Left ventricle myocardium inferior (tissue), 1 donor: ENCODE measurements at regions not wholly inside any gene's neighbourhood (a gene's known extent, or its start where the extent isn't known, plus 50 kb on each side); places are given as distances from the start of the nearest gene placed in this dataset.

Experiments
- DNase-seq: peaks from one replicate; pipeline ENCODE4 v3.0.0-alpha.2; 2020
- H3K27ac ChIP-seq: fragments of 200-600 bp; replicated peaks from 2 replicates; pipeline ENCODE4 v1.8.0; 2021
- H3K27me3 ChIP-seq: fragments of 200-600 bp; 2 replicates; pipeline ENCODE4 v1.8.0; 2021; ENCODE audit warnings: low read depth
- H3K36me3 ChIP-seq: fragments of 200-600 bp; 2 replicates; pipeline ENCODE4 v1.8.0; 2021
- H3K4me1 ChIP-seq: fragments of 200-600 bp; 2 replicates; pipeline ENCODE4 v1.8.0; 2021
- H3K4me3 ChIP-seq: fragments of 200-600 bp; 2 replicates; pipeline ENCODE4 v1.8.0; 2021; ENCODE audit warnings: mild to moderate bottlenecking, moderate library complexity
- H3K9me3 ChIP-seq: fragments of 200-600 bp; replicated peaks from 2 replicates; pipeline ENCODE4 v1.8.0; 2021
- intact Hi-C: fragments of 100-400 bp; cut with micrococcal nuclease; formaldehyde crosslinking; loops from one replicate; pipeline ENCODE4 v1.11.0; 2022
- TF ChIP-seq, protein P1 (sequence below): fragments of 200-600 bp; IDR thresholded peaks from 2 replicates; pipeline ENCODE4 v1.8.0; 2021; ENCODE audit warnings: antibody characterized with exemption, mild to moderate bottlenecking, borderline replicate concordance
- donor health status: DM: no; HTN: yes; CAD: no; lungs with severe emphysema.

GRCh38 chr3:64872345-64872744 is 184.5 kb upstream of the ADAMTS9 start:
- intact Hi-C loops: no loop called here
- Histone ChIP-seq H3K27me3 (no peaks in the 10 kb centered on the region), H3K27ac (no peak overlapping the region), H3K36me3 (no peaks in the 10 kb centered on the region), H3K4me1 (peaks cover 20% of the 10 kb centered on the region), H3K4me3 (no peak overlapping the region), H3K9me3 (peaks cover 12% of the 10 kb centered on the region)
- DNase-seq: no peak
- TF ChIP-seq, protein P1, sequence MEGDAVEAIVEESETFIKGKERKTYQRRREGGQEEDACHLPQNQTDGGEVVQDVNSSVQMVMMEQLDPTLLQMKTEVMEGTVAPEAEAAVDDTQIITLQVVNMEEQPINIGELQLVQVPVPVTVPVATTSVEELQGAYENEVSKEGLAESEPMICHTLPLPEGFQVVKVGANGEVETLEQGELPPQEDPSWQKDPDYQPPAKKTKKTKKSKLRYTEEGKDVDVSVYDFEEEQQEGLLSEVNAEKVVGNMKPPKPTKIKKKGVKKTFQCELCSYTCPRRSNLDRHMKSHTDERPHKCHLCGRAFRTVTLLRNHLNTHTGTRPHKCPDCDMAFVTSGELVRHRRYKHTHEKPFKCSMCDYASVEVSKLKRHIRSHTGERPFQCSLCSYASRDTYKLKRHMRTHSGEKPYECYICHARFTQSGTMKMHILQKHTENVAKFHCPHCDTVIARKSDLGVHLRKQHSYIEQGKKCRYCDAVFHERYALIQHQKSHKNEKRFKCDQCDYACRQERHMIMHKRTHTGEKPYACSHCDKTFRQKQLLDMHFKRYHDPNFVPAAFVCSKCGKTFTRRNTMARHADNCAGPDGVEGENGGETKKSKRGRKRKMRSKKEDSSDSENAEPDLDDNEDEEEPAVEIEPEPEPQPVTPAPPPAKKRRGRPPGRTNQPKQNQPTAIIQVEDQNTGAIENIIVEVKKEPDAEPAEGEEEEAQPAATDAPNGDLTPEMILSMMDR: no peak

DNA sequence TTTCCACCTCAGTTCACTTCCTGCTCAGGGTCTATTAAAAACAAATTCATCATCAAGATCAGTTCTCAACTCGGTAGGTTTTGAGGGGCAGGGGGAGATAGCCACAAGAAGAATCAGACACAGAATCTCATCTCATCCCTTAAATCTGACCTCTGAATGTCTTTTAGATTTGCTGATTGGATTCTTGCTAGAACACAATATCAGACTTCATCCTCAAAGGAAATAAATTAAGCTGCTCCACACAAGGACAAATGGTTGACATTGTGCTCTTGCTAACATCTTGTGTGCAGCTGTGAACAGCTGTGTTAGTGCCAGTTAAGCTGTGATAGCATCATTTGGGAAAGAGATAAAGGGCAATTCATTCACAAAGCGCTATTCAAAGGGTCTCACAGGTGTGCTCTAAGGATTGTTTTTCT is 184.0 kb upstream of the ADAMTS9 start:
- TF ChIP-seq, protein P1: no peak
- H3K9me3 ChIP-seq: peaks cover 12% of the 10 kb centered on the region
- no peak overlapping the region for H3K27ac ChIP-seq
- peaks cover 20% of the 10 kb centered on the region for H3K4me1 ChIP-seq
- no peaks in the 10 kb centered on the region for H3K27me3 ChIP-seq
- intact Hi-C loops: no loop called here
- no peak for DNase-seq
- H3K36me3 ChIP-seq: no peaks in the 10 kb centered on the region
- H3K4me3 ChIP-seq: no peak overlapping the region

DNA sequence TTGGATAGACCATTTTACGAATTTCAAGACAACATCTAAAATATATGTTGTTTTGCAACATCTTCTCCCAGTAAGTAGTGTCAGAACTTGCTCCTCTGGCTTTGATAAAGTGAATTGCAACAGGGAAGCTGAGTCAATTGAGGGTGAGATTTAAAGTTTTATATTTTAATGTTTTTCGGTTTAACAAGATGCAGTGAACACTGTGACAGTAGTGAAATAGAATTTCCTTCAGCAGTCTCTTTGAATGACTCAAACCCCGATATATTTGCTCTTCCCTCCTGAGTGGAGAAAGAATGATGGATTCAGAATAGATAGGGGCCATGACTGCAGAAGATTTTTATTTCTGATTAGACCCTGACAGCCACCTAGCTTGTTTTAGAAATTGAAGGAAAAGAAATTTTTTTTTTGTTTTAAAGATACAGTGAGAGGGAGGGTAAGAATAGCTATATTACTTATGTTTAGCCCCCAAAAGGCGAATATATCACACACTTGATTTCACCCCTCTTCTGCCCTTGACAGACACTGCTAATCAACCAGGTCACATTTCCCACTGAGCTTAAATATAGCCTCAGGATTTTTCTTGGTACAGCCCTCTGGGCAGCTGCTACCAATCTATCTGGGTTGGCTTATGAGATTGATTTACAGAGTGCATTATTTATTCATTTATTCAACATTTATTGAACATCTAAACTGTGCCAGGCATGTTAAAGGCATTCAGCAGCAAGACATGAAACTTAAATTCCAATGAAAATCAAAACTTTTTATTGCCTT is 183.3 kb upstream of the ADAMTS9 start:
- H3K9me3 ChIP-seq: peaks cover 12% of the 10 kb centered on the region
- TF ChIP-seq, protein P1: no peak
- H3K4me1 ChIP-seq: peaks cover 27% of the 10 kb centered on the region
- no peak overlapping the region for H3K4me3 ChIP-seq
- no peak for DNase-seq
- no peaks in the 10 kb centered on the region for H3K27me3 ChIP-seq
- no peak overlapping the region for H3K27ac ChIP-seq
- intact Hi-C loops: no loop called here
- no peaks in the 10 kb centered on the region for H3K36me3 ChIP-seq

DNA sequence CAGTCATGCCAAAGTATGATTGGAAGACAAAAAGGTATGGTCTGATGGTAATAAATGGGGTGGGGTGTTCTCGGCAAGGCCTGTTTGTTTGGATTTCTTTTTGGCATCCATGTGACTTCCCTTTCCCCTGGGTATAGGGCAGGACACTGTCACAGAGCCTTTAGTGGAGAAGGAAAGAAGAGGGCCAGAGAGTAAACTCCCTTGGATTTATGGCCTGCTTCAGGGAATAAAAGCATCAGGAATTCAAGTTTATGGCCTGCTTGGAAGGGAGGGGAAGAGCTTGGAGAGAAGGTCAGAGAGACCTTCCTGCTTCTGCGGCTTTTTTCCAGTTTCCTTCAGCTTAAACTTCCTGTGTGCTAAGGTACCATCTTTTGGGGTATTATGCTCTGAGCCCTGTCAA is 179.4 kb upstream of the ADAMTS9 start:
- no peaks in the 10 kb centered on the region for H3K36me3 ChIP-seq
- H3K4me3 ChIP-seq: no peak overlapping the region
- peak overlapping the region; percentile 40 for H3K27ac ChIP-seq
- TF ChIP-seq, protein P1: no peak
- DNase-seq: no peak
- intact Hi-C loops: no loop called here
- H3K27me3 ChIP-seq: no peaks in the 10 kb centered on the region
- H3K9me3 ChIP-seq: peaks cover 12% of the 10 kb centered on the region
- H3K4me1 ChIP-seq: peaks cover 27% of the 10 kb centered on the region

DNA sequence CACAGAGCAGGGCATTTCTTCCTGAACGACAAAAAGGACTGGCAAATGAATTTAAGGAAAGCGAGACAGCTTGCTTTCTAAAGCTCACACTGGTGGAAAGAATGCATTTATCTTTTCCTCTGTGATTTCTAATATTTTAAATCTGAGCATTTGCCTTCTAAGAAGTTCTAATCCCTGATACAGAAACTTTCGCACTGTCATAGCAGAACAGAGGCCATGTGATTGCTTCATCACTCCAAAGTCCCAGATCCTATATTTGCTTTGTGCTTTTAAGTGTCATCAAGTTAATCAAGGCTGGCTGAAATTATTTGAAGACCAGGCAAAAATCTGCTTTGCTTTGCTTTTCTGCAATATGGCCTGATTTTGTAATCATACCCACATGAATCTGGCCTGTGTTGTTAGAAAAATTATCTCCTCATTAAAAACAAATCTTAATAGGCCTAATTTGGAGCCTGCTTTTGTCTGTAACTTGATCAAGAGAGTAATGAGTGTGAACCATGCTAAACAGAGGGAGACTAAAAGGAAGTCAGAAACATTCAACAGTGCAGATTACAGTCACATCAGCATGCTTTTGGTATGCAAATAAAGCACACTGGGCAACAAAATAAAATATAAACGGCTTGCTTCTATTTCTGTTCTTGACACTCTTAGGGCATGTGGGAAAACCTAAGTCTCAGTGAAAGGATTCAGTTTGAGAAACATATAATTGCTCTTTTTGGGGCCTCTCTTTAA is 178.2 kb upstream of the ADAMTS9 start:
- Histone ChIP-seq H3K27me3 (no peaks in the 10 kb centered on the region), H3K27ac (peak overlapping the region; percentile 40), H3K36me3 (no peaks in the 10 kb centered on the region), H3K9me3 (peaks cover 12% of the 10 kb centered on the region), H3K4me1 (peaks cover 15% of the 10 kb centered on the region), H3K4me3 (no peak overlapping the region)
- TF ChIP-seq, protein P1: no peak
- intact Hi-C loops: no loop called here
- DNase-seq: no peak
